IMR-90 (cell line): ENCODE measurements at regions not wholly inside any gene's neighbourhood (a gene's known extent, or its start where the extent isn't known, plus 50 kb on each side); places are given as distances from the start of the nearest gene placed in this dataset.

Experiments used
- ATAC-seq: fragments of 200-7000 bp; cut with Tn5 transposase; 2 replicates; pipeline ENCODE4 v1.9.1; 2020; ENCODE audit warnings: low read depth, mild to moderate bottlenecking, moderate library complexity
- BruUV-seq: library from RNA; stranded (reverse); fragments of 400-500 nt; replicated peaks from 2 replicates; lab custom pipeline; 2021; lab: Mats Ljungman, UMichigan
- CTCF ChIA-PET: fragments of 300-600 bp; formaldehyde crosslinking; extraction: SDS; loops from one replicate; lab custom pipeline; 2021; ENCODE audit warnings: antibody characterized with exemption; lab: Yijun Ruan, JAX
- POLR2A ChIA-PET: fragments of 300-600 bp; sonication (Branson Sonifier 250); formaldehyde crosslinking; loops from one replicate; lab custom pipeline; 2022; ENCODE audit warnings: antibody characterized with exemption; ENCODE audit not compliant: unreplicated experiment; lab: Charles Lee
- DNase-seq: peaks from one replicate; pipeline ENCODE4 v3.0.0; 2013
- H2AFZ ChIP-seq: replicated peaks from 2 replicates; pipeline ENCODE3; 2013; ENCODE audit warnings: low read length, mild to moderate bottlenecking; ENCODE audit not compliant: poor library complexity
- H2AK5ac ChIP-seq: 2 replicates; pipeline ENCODE4 v1.6.1; 2013; ENCODE audit warnings: low read depth, low read length, inconsistent platforms
- H2AK9ac ChIP-seq: replicated peaks from 2 replicates; pipeline ENCODE3; 2013; ENCODE audit warnings: mild to moderate bottlenecking, low read depth, low read length, moderate library complexity; ENCODE audit not compliant: poor library complexity
- H2BK120ac ChIP-seq: 2 replicates; pipeline ENCODE4 v1.6.1; 2013; ENCODE audit warnings: low read depth, low read length, inconsistent platforms
- H2BK15ac ChIP-seq: 3 replicates; pipeline ENCODE4 v1.6.1; 2013; ENCODE audit warnings: low read depth, low read length, inconsistent platforms
- H2BK20ac ChIP-seq: 2 replicates; pipeline ENCODE4 v1.6.1; 2013; ENCODE audit warnings: low read depth, mild to moderate bottlenecking, inconsistent platforms, low read length, moderate library complexity
- H2BK5ac ChIP-seq: 2 replicates; pipeline ENCODE4 v1.6.1; 2013; ENCODE audit warnings: mild to moderate bottlenecking, low read depth, low read length, inconsistent platforms; ENCODE audit not compliant: poor library complexity, severe bottlenecking
- H3K14ac ChIP-seq: replicated peaks from 2 replicates; pipeline ENCODE4 v1.6.1; 2013; ENCODE audit warnings: low read depth, low read length, inconsistent platforms
- H3K18ac ChIP-seq: 2 replicates; pipeline ENCODE4 v1.6.1; 2013; ENCODE audit warnings: low read depth, low read length, control low read depth
- H3K23ac ChIP-seq: 2 replicates; pipeline ENCODE4 v1.6.1; 2013; ENCODE audit warnings: low read depth, low read length, inconsistent platforms
- H3K27ac ChIP-seq: 2 replicates; pipeline ENCODE4 v1.5.1; 2013; ENCODE audit warnings: mild to moderate bottlenecking, control low read depth, low read length; ENCODE audit not compliant: insufficient read depth
- H3K27me3 ChIP-seq: 2 replicates; pipeline ENCODE4 v1.6.1; 2013; ENCODE audit warnings: low read length; ENCODE audit not compliant: control insufficient read depth, insufficient read depth
- H3K36me3 ChIP-seq: 2 replicates; pipeline ENCODE4 v1.6.1; 2013; ENCODE audit warnings: low read length, mixed read lengths; ENCODE audit not compliant: control insufficient read depth, insufficient read depth
- H3K4ac ChIP-seq: 2 replicates; pipeline ENCODE4 v1.6.1; 2013; ENCODE audit warnings: low read depth, low read length, inconsistent platforms
- H3K4me1 ChIP-seq: 2 replicates; pipeline ENCODE4 v1.6.1; 2013; ENCODE audit warnings: low read length, mixed read lengths; ENCODE audit not compliant: control insufficient read depth, insufficient read depth
- H3K4me2 ChIP-seq: 2 replicates; pipeline ENCODE4 v1.6.1; 2013; ENCODE audit warnings: low read depth, mild to moderate bottlenecking, control low read depth, low read length, moderate library complexity
- H3K4me3 ChIP-seq: 2 replicates; pipeline ENCODE4 v1.5.1; 2013; ENCODE audit warnings: low read depth, mild to moderate bottlenecking, control low read depth, low read length, moderate library complexity; ENCODE audit not compliant: insufficient read depth
- H3K56ac ChIP-seq: 2 replicates; pipeline ENCODE4 v1.6.1; 2013; ENCODE audit warnings: low read length, inconsistent platforms; ENCODE audit not compliant: insufficient read depth; ENCODE audit errors: extremely low read depth
- H3K79me1 ChIP-seq, 2 experiments: 2 replicates each; pipeline ENCODE4 v1.6.1; 2013; ENCODE audit warnings: low read length in 2 of 2, inconsistent platforms in 1 of 2, low read depth in 1 of 2
- H3K9ac ChIP-seq: 2 replicates; pipeline ENCODE4 v1.6.1; 2013; ENCODE audit warnings: low read depth, low read length, control low read depth
- H3K9me1 ChIP-seq: 2 replicates; pipeline ENCODE4 v1.6.1; 2013; ENCODE audit warnings: low read length, inconsistent platforms; ENCODE audit not compliant: insufficient read depth
- H3K9me3 ChIP-seq: 2 replicates; pipeline ENCODE4 v1.6.1; 2013; ENCODE audit warnings: low read length; ENCODE audit not compliant: control insufficient read depth, insufficient read depth
- H4K20me1 ChIP-seq: 2 replicates; pipeline ENCODE4 v1.6.1; 2013; ENCODE audit warnings: low read length, inconsistent platforms; ENCODE audit not compliant: insufficient read depth
- H4K5ac ChIP-seq: 2 replicates; pipeline ENCODE4 v1.6.1; 2013; ENCODE audit warnings: mild to moderate bottlenecking, low read depth, low read length, control low read depth
- H4K8ac ChIP-seq, 2 experiments: 2 replicates each; pipeline ENCODE4 v1.6.1; 2013; ENCODE audit warnings: low read depth in 2 of 2, low read length in 2 of 2, control low read depth in 1 of 2, inconsistent platforms in 1 of 2
- H4K91ac ChIP-seq: 2 replicates; pipeline ENCODE4 v1.6.1; 2013; ENCODE audit warnings: low read depth, low read length, inconsistent platforms; ENCODE audit not compliant: insufficient read depth
- BHLHE40 ChIP-seq: fragments of 150-350 bp; IDR thresholded peaks from 2 replicates; pipeline ENCODE4 v1.6.1; 2016; ENCODE audit warnings: mild to moderate bottlenecking, low read depth, low read length
- CEBPB ChIP-seq: IDR thresholded peaks from 2 replicates; pipeline ENCODE4 v1.6.1; 2012; ENCODE audit warnings: low read depth, low read length, improper control_type of control experiment
- CHD1 ChIP-seq: IDR thresholded peaks from 2 replicates; pipeline ENCODE4 v1.6.1; 2012; ENCODE audit warnings: low read depth, low read length, improper control_type of control experiment
- CTCF ChIP-seq: conservative IDR thresholded peaks from 2 replicates; pipeline ENCODE4 v1.5.1; 2012; ENCODE audit warnings: mild to moderate bottlenecking, low read depth, low read length, improper control_type of control experiment
- ELK1 ChIP-seq: fragments of 150-350 bp; IDR thresholded peaks from 2 replicates; pipeline ENCODE4 v1.6.1; 2016; ENCODE audit warnings: low read depth, mild to moderate bottlenecking, low read length, moderate library complexity, borderline replicate concordance
- FOS ChIP-seq: fragments of 150-350 bp; IDR thresholded peaks from 2 replicates; pipeline ENCODE4 v1.6.1; 2016; ENCODE audit warnings: low read depth, low read length
- MAFK ChIP-seq: IDR thresholded peaks from 2 replicates; pipeline ENCODE4 v1.6.1; 2012; ENCODE audit warnings: low read depth, low read length, improper control_type of control experiment
- MAZ ChIP-seq: IDR thresholded peaks from 2 replicates; pipeline ENCODE4 v1.6.1; 2012; ENCODE audit warnings: low read depth, mild to moderate bottlenecking, low read length, improper control_type of control experiment, moderate library complexity, borderline replicate concordance
- MXI1 ChIP-seq: IDR thresholded peaks from 2 replicates; pipeline ENCODE4 v1.6.1; 2012; ENCODE audit warnings: low read depth, mild to moderate bottlenecking, low read length, moderate library complexity, borderline replicate concordance
- NFE2L2 ChIP-seq: fragments of 150-350 bp; IDR thresholded peaks from 2 replicates; pipeline ENCODE4 v1.6.1; 2016; ENCODE audit warnings: low read depth, mild to moderate bottlenecking, low read length
- POLR2A ChIP-seq: IDR thresholded peaks from 2 replicates; pipeline ENCODE4 v1.6.1; 2012; ENCODE audit warnings: mild to moderate bottlenecking, low read depth, low read length
- RAD21 ChIP-seq: IDR thresholded peaks from 2 replicates; pipeline ENCODE4 v1.6.1; 2012; ENCODE audit warnings: low read length, improper control_type of control experiment
- RCOR1 ChIP-seq: IDR thresholded peaks from 2 replicates; pipeline ENCODE4 v1.6.1; 2012; ENCODE audit warnings: mild to moderate bottlenecking, low read length, improper control_type of control experiment; ENCODE audit not compliant: insufficient replicate concordance
- RFX5 ChIP-seq: IDR thresholded peaks from 2 replicates; pipeline ENCODE4 v1.8.0; 2012; ENCODE audit warnings: low read depth, mild to moderate bottlenecking, low read length, moderate library complexity
- SMC3 ChIP-seq: fragments of 150-350 bp; IDR thresholded peaks from 2 replicates; pipeline ENCODE4 v1.6.1; 2016; ENCODE audit warnings: low read depth, mild to moderate bottlenecking, antibody characterized with exemption, low read length, moderate library complexity
- USF2 ChIP-seq: fragments of 150-350 bp; IDR thresholded peaks from 2 replicates; pipeline ENCODE4 v1.6.1; 2017; ENCODE audit warnings: mild to moderate bottlenecking, antibody characterized with exemption, low read length, low read depth
- WGBS, 2 experiments: methylation state at CpG; one replicate each; pipeline versions ENCODE4 v1.1.5 to v1.1.7; 2013; ENCODE audit warnings: missing lambda C conversion rate in 2 of 2; ENCODE audit not compliant: insufficient read length in 1 of 2; ENCODE audit errors: extremely low coverage in 2 of 2; 5-methylcytosine and 5-hydroxymethylcytosine counted together
- dilution Hi-C: fragments of 300-500 bp; cut with HindIII; formaldehyde crosslinking; loops from one replicate; pipeline ENCODE4 v1.14.3; 2018; ENCODE audit warnings: low sequenced_read_pairs; ENCODE audit not compliant: unreplicated experiment
- in situ Hi-C: fragments of 300-500 bp; cut with MboI; formaldehyde crosslinking; loops from 3 replicates; pipeline ENCODE4 v1.14.3; 2019; ENCODE audit warnings: low sequenced_read_pairs, inconsistent platforms, mixed read lengths
- intact Hi-C: fragments of 100-400 bp; cut with micrococcal nuclease; formaldehyde crosslinking; loops from 2 replicates; pipeline ENCODE4 v1.10.0; 2022

- no peak overlapping the region for H2AK9ac ChIP-seq
- WGBS, 2 experiments = 21% methylated on average over 9 of the region's 23 CpGs; no CpG with 5 or more reads in 1 of the 2 experiments
- no peak overlapping the region for H2AFZ ChIP-seq
- H3K56ac ChIP-seq = no peak overlapping the region
- H3K9me1 ChIP-seq = no peaks in the 10 kb centered on the region
- no peak overlapping the region for H3K4ac ChIP-seq
- H3K9me3 ChIP-seq = no peaks in the 10 kb centered on the region
- no peak overlapping the region for H3K9ac ChIP-seq
- intact Hi-C loops (no loop called here), in situ Hi-C loops (no loop called here), dilution Hi-C loops (no loop called here)
- DNase-seq (peak; percentile 4), ATAC-seq (peak; percentile 37; the same call in 1 of the 2 replicates)
- H2BK120ac ChIP-seq = no peak overlapping the region
- no peak overlapping the region for H2AK5ac ChIP-seq
- no peak overlapping the region for H3K14ac ChIP-seq
- H3K27me3 ChIP-seq = peaks cover 28% of the 10 kb centered on the region
- no peak overlapping the region for H2BK5ac ChIP-seq
- ChIA-PET CTCF (interaction anchor here (1.1 kb wide), 1 partner anchor 323 kb away, joined by 3 read pairs; no protein-coding TSS in a partner anchor), POLR2A (no interaction called here)
- H2BK15ac ChIP-seq = no peak overlapping the region
- H4K5ac ChIP-seq = no peak overlapping the region
- BruUV-seq = no TSS peak
- no peak overlapping the region for H3K23ac ChIP-seq
- H3K18ac ChIP-seq = no peak overlapping the region
- no peaks in the 10 kb centered on the region for H3K4me1 ChIP-seq
- no peak for TF ChIP-seq MXI1
- TF ChIP-seq CEBPB = no peak
- TF ChIP-seq MAFK = no peak
- no peak for TF ChIP-seq POLR2A
- TF ChIP-seq SMC3 = no peak
- TF ChIP-seq ELK1 = no peak
- no peak for TF ChIP-seq FOS
- no peak for TF ChIP-seq RFX5
- TF ChIP-seq NFE2L2 = no peak
- no peak for TF ChIP-seq RCOR1
- TF ChIP-seq USF2 = no peak
- no peak for TF ChIP-seq BHLHE40
- TF ChIP-seq CHD1 = no peak
- no peak for TF ChIP-seq CTCF
- no peak for TF ChIP-seq RAD21
- TF ChIP-seq MAZ = no peak
- no peak overlapping the region for H2BK20ac ChIP-seq
- H4K91ac ChIP-seq = no peak overlapping the region
- no peaks in the 10 kb centered on the region for H3K36me3 ChIP-seq
- H3K27ac ChIP-seq = no peak overlapping the region
- H4K8ac ChIP-seq = no peak overlapping the region
- no peak overlapping the region for H3K4me3 ChIP-seq
- H3K4me2 ChIP-seq = no peak overlapping the region
- H4K20me1 ChIP-seq = no peaks in the 10 kb centered on the region
- H3K79me1 ChIP-seq = no peaks in the 10 kb centered on the region
Observed at GRCh38 chr6:28693033-28693750, 167.5 kb downstream of the GPX5 start.
